Left forelimb (tissue), 1 donor: ENCODE measurements at regions not wholly inside any gene's neighbourhood (a gene's known extent, or its start where the extent isn't known, plus 50 kb on each side); places are given as distances from the start of the nearest gene placed in this dataset.
"Not testable (repeated sequence)": the region's sequence is repeated elsewhere in the genome, so short reads cannot be mapped to it uniquely, and the experiment has no call there.

Source experiments
- DNase-seq: peaks from one replicate; pipeline ENCODE4 v3.0.0-alpha.2; 2018; ENCODE audit warnings: low spot score

DNA sequence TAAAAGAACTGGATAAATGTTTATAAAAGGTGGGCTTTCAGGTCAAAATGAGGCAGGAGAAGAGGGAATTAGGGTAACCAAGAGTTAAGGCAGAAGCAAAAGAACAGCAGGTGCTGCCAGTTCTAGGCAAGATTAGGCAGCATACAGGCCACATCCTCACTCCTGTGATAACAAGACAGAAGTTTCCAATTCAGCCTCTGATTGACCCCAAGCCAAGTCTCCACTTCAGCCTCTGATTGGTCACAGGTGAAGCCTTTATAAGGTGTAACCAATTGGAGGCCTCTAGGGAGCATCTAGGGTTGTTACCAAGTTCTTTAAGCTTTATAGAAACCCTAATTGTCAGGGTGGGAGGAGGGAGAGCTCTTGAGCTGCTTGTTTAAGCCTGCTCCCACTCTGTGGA is 160.8 kb downstream of the MATN1 start:
- DNase-seq = no peak

GRCh38 chr1:30551603-30552002 is 171.8 kb downstream of the MATN1 start:
- DNase-seq = peak; percentile 36

- peak; percentile 41 for DNase-seq
Measured at GRCh38 chr1:30550365-30551220, 172.8 kb downstream of the MATN1 start.

DNA sequence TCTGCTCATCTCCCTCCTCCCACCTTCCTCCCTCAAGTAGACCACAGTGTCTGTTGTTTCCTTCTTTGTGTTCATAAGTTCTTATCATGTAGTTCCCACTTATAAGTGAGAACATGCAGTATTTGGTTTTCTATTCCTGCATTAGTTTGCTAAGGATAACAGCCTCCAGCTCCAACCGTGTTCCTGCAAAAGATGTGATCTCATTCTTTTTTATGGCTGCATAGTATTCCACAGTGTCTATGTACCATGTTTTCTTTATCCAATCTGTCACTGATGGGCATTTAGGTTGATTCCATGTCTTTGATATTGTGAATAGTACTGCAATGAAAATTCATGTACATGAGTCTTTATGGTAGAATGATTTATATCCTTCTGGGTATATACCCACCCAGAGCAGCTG is 173.5 kb downstream of the MATN1 start:
- not testable (repeated sequence) for DNase-seq

GRCh38 chr1:30548294-30548693 is 175.1 kb downstream of the MATN1 start:
- DNase-seq = no peak

GRCh38 chr1:30547326-30547725 is 176.1 kb downstream of the MATN1 start:
- DNase-seq = not testable (repeated sequence)

DNA sequence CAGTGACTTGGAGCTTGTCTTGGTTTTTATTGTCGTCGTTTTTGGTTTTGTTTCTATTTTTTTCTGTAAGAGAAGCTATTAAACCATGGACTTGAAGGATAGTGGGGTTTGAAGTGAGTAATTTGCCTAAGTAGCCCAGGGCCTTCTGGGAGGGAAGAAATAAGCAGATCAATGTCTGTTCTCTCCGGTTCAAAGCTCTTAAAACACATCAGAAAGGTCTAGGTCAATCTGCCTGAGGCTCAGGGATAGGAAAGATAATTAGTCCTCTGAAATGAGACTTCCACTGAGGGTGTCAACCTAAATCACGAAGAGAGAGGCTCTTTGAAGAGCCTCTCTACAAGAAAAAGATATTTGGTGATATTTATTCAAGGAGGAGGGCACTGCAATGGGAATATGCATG is 178.0 kb downstream of the MATN1 start:
- DNase-seq = no peak

DNA sequence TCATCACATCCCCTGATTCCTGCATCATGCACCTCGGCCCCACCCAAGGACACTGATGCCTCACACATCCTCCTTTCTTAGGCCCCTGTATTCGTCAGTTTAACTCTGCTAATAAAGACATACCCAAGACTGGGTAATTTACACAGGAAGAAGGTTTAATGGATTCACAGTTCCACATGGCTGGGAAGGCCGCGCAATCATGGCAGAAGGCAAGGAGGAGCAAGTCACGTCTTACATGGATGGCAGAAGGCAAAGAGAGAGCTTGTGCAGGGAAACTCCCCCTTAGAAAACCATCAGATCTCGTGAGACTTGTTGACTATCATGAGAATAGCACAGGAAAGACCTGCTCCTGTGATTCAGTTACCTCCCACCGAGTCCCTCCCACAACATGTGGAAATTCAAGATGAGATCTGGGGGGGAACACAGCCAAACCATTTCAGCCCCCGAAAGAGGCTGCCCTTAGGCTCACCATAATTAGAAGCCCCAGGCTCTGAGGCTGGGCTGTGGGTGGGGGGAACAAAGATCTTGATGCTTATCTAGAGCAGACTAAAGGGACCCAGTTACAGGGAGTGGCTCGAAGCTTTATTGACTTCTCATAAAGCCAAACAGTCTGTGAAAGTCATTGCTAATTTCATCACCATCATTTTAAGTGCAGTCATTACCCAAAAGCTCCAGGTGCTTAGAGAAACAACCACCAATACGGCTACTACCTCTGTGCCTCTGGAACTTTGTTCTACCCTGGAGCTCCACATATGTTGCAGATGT is 181.5 kb downstream of the MATN1 start:
- DNase-seq = no peak

GRCh38 chr1:30540611-30541192 is 182.7 kb downstream of the MATN1 start:
- peak; percentile 42 for DNase-seq

- no peak for DNase-seq
Measured at GRCh38 chr1:30539884-30540283, 183.5 kb downstream of the MATN1 start.

- DNase-seq = peak; percentile 33
Measured at GRCh38 chr1:30538993-30539867, 184.2 kb downstream of the MATN1 start.

- no peak for DNase-seq
Measured at GRCh38 chr1:30538226-30538992, 185.0 kb downstream of the MATN1 start.

GRCh38 chr1:30537279-30537678 is 186.1 kb downstream of the MATN1 start:
- DNase-seq = peak; percentile 36

DNA sequence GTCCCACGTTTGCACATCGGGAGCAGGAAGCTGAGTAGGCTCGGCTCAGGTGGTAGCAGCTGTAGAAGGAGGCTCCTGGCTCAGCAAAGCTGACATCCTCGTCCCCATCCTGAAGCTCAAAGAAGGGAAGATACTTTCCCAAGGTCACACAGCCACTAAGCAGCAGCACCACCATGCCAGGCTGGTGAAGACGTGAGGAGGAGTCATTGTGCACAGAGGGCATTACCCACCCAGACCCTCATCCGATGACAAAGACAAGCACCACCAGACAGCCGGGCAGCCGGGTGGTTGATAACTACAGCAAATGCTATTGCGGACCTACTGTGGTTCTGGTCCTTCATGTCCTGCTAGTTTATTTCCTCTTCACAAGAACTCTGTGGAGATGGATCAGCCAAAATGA is 186.9 kb downstream of the MATN1 start:
- no peak for DNase-seq

DNA sequence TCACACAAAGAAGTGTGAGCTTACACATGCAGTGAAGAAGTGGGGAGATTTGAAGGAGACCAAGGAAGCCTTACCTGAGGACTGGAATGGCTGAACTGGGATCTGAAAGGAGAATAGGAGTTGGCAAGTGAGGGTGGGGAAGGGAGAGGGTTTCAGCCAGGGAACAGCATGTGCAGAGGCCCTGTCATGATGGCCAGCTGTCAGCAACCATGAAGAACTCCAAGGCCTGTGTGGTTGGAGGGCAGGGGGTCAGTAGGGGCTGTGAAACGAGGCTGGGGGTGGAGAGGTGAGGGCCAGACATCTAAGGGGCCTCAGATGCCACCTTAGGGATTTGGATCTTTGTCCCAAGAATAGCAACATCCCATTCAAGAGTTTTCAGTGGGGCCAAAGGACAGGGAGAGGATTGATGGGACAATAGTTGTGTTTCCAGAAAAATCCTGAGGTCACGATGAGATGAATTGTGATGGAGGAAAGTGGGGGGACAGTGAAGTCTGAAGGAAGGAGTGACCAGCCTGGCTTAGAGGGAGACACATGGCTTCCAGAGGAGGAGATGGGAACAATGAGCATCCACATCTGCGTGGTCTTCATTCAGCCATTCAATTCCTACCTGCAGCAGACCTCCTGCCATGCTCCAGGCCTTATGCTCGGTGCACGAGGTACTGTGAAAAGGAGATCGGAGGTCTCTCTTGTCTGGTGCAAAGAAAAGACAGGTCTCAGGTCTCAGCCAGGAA is 187.6 kb downstream of the MATN1 start:
- no peak for DNase-seq

DNA sequence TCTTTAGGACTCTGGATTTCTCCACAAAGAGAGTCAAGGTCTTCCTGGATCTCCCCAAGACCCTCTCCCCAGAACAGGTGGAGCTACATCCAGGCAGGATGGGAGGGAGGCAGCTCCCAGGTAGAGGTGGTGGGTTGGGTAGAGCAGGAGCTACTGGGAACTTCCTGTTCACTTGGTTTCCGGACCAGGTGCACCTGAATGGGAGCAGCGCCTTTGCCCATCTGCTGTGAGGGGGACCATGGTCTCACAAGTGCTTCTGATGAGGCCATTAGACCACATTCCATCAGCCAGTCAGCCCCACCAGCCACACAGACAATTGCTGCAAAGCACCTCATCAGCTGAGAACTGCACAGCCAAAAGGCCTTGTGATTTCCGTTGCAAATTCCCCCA is 188.8 kb downstream of the MATN1 start:
- no peak for DNase-seq

- peak; percentile 37 for DNase-seq
Measured at GRCh38 chr1:30533796-30534550, 189.4 kb downstream of the MATN1 start.

- DNase-seq = no peak
Measured at GRCh38 chr1:30533141-30533540, 190.2 kb downstream of the MATN1 start.

DNA sequence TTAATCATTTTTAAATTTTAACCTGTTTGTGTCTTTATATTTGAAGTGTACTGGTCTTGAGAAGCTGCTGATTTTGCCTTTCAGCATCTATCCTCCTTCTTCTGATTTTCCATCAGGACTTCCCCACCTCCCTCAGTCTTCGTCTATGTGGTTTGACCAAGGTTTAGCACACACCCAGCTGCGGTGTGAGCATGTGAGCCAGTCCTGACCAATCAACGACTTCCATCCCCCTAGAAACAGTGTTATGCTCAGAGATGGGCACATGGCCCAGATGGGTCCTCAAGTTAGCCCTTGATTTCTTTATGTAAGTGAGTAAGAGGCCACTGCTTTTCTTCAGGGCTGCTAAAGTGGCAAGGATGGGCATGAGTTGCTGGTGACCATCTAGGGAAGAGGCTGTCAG is 190.8 kb downstream of the MATN1 start:
- peak; percentile 18 for DNase-seq
